ENCODE measurements at regions not wholly inside any gene's neighbourhood (a gene's known extent, or its start where the extent isn't known, plus 50 kb on each side); places are given as distances from the start of the nearest gene placed in this dataset.

DNA sequence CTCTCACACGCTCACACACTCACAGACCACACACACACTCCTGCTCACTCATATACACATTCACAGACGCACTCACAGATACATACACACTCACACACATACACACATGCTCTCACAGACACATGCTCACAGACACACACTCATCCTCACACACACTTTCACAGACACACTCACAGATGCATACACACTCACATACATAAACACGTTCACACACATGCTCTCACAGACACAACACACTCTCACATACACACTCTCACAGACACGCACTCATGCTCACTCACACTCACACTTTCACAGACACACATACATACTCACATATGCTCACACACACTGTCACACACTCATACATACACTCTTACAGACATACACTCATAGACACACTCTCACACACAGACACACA is 82.2 kb downstream of the IRX2 start:
- TF ChIP-seq POLR2A (IDR thresholded peaks at IDR 0.05; ENCODE audit: control extremely low read depth in 1 of 2, low read depth in 2 of 2, low read length in 2 of 2) (no peak), SP1 (IDR thresholded peaks at IDR 0.05; ENCODE audit: low read depth, low read length) (no peak), EGR1 (IDR thresholded peaks at IDR 0.05; ENCODE audit: borderline replicate concordance, low read depth, low read length) (no peak), RNF2 (IDR thresholded peaks at IDR 0.05; ENCODE audit: borderline replicate concordance, low read depth, low read length, missing control alignments, poor library complexity, severe bottlenecking) (no peak), TBP (IDR thresholded peaks at IDR 0.05; ENCODE audit: low read depth, low read length) (no peak), FOSL1 (IDR thresholded peaks at IDR 0.05; ENCODE audit: insufficient read depth, low read depth, low read length) (no peak), SIX5 (IDR thresholded peaks at IDR 0.05; ENCODE audit: low read depth, low read length) (no peak)
- TF ChIP-seq, protein P1, sequence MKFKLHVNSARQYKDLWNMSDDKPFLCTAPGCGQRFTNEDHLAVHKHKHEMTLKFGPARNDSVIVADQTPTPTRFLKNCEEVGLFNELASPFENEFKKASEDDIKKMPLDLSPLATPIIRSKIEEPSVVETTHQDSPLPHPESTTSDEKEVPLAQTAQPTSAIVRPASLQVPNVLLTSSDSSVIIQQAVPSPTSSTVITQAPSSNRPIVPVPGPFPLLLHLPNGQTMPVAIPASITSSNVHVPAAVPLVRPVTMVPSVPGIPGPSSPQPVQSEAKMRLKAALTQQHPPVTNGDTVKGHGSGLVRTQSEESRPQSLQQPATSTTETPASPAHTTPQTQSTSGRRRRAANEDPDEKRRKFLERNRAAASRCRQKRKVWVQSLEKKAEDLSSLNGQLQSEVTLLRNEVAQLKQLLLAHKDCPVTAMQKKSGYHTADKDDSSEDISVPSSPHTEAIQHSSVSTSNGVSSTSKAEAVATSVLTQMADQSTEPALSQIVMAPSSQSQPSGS (IDR thresholded peaks at IDR 0.05; ENCODE audit: low read length), result no peak
- no peak overlapping the region for H2AFZ ChIP-seq (ENCODE audit: low read length)
- FAIRE-seq (no peak), DNase-seq (ENCODE audit: low read depth in 1 of 2, low spot score in 2 of 2) (no peak)
- H3K36me3 ChIP-seq (ENCODE audit: control insufficient read depth in 2 of 4, insufficient read depth in 4 of 4, low read length in 3 of 4), result no peaks in the 10 kb centered on the region
- peak overlapping the region; percentile 25 for H4K91ac ChIP-seq (replicated peaks; ENCODE audit: insufficient read length, low read length)
- no peak overlapping the region for H3K27ac ChIP-seq (ENCODE audit: low read depth, low read length)
- no peak overlapping the region for H3K9ac ChIP-seq (replicated peaks in 1 of 4; ENCODE audit: extremely low read depth in 1 of 4, low read depth in 3 of 4, low read length in 3 of 4)
- peak overlapping the region; percentile 56; the same call in 1 of the 2 replicates for H2AK5ac ChIP-seq (ENCODE audit: low read depth, low read length)
- peaks cover 7% of the 10 kb centered on the region; the same call in 1 of the 2 replicates for H3K23me2 ChIP-seq (ENCODE audit: low read depth, low read length)
- H3K14ac ChIP-seq (ENCODE audit: insufficient read length), result no peak overlapping the region
- H2BK12ac ChIP-seq (ENCODE audit: low read depth, low read length), result peak overlapping the region; percentile 90; the same call in 1 of the 2 replicates
- ChIA-PET POLR2A (ENCODE audit: partially characterized antibody) (no interaction called here), CTCF (ENCODE audit: partially characterized antibody) (no interaction called here)
- H3K18ac ChIP-seq (ENCODE audit: extremely low read depth, low read length), result no peak overlapping the region
- peak overlapping the region; percentile 46 for H3K4ac ChIP-seq (replicated peaks; ENCODE audit: insufficient read length, low read depth, low read length)
- no peaks in the 10 kb centered on the region; a peak in 1 of 4 replicates for H3K79me2 ChIP-seq (ENCODE audit: control insufficient read depth in 1 of 2, insufficient read depth in 2 of 2, low read length in 2 of 2)
- no peak overlapping the region for H3K4me2 ChIP-seq (ENCODE audit: insufficient read depth in 1 of 2, low read depth in 2 of 2, low read length in 2 of 2)
- H3K27me3 ChIP-seq (replicated peaks in 1 of 4; ENCODE audit: control insufficient read depth in 3 of 4, extremely low read depth in 1 of 4, insufficient read depth in 3 of 4, low read length in 3 of 4), result no peaks in the 10 kb centered on the region
- 96% methylated on average over 4 of the region's 4 CpGs; no CpG with 5 or more reads in 1 of the 2 experiments for WGBS, 2 experiments (ENCODE audit: extremely low coverage in 1 of 2, insufficient coverage in 1 of 2, insufficient read length in 1 of 2, insufficient replicate concordance in 2 of 2, low coverage in 1 of 2, low lambda C conversion rate in 2 of 2, missing lambda C conversion rate in 1 of 2)
- no peak overlapping the region for H4K5ac ChIP-seq (ENCODE audit: insufficient read length, low read depth, low read length)
- H2BK15ac ChIP-seq (ENCODE audit: low read length), result peak overlapping the region; percentile 89
- peak overlapping the region; percentile 88 for H3K56ac ChIP-seq (replicated peaks; ENCODE audit: insufficient read length, low read depth, low read length)
- no peaks in the 10 kb centered on the region for H3K79me1 ChIP-seq (ENCODE audit: low read depth, low read length)
- no peak overlapping the region for H4K8ac ChIP-seq (ENCODE audit: extremely low read depth, insufficient read depth, low read length)
- no peaks in the 10 kb centered on the region for H3K9me3 ChIP-seq (ENCODE audit: insufficient read depth in 2 of 2, low read depth in 1 of 2, low read length in 1 of 2)
- H2BK5ac ChIP-seq (ENCODE audit: low read depth, low read length), result peak overlapping the region; percentile 72
- no peak overlapping the region for H2BK120ac ChIP-seq (replicated peaks; ENCODE audit: low read depth, low read length)
- H3K4me1 ChIP-seq (replicated peaks in 1 of 4; ENCODE audit: control insufficient read depth in 3 of 4, insufficient read depth in 4 of 4, low read length in 3 of 4), result peaks cover 0 to 5% (median 0%) of the 10 kb centered on the region in 4 experiments; a peak in 2 of 7 replicates
- 0 out of 2 replicates have a peak overlapping the region, but pooled peaks have one; percentile 2 for H2BK20ac ChIP-seq (ENCODE audit: low read length)
- H3K23ac ChIP-seq (ENCODE audit: insufficient read length), result no peak overlapping the region
- peaks cover 0 to 4% of the 10 kb centered on the region in 2 experiments for H4K20me1 ChIP-seq (replicated peaks in 1 of 2; ENCODE audit: control insufficient read depth in 1 of 2, insufficient read depth in 2 of 2, low read length in 2 of 2)
- no peak overlapping the region for H3K4me3 ChIP-seq (ENCODE audit: extremely low read depth in 1 of 4, insufficient read depth in 2 of 4, low read depth in 3 of 4, low read length in 4 of 4)

All from H1 (cell line).